Type B pancreatic cell (in vitro differentiated cells): ENCODE measurements at regions not wholly inside any gene's neighbourhood (a gene's known extent, or its start where the extent isn't known, plus 50 kb on each side); places are given as distances from the start of the nearest gene placed in this dataset.
"Not testable (repeated sequence)": the region's sequence is repeated elsewhere in the genome, so short reads cannot be mapped to it uniquely, and the experiment has no call there.

Source experiments
- DNase-seq: peaks from one replicate; pipeline ENCODE4 v3.0.0; 2021; ENCODE audit warnings: mixed read lengths; ENCODE audit not compliant: unreplicated experiment; ENCODE audit errors: extremely low spot score
- H3K27ac Mint-ChIP-seq: 2 replicates; pipeline ENCODE4 v1.8.0; 2021; ENCODE audit warnings: mild to moderate bottlenecking, mixed read lengths
- H3K27me3 Mint-ChIP-seq: 2 replicates; pipeline ENCODE4 v1.8.0; 2021; ENCODE audit warnings: mixed read lengths
- H3K36me3 Mint-ChIP-seq: 2 replicates; pipeline ENCODE4 v1.8.0; 2021; ENCODE audit warnings: mixed read lengths
- H3K4me1 Mint-ChIP-seq: one replicate; pipeline ENCODE4 v1.8.0; 2021; ENCODE audit warnings: mixed read lengths; ENCODE audit not compliant: unreplicated experiment
- H3K4me3 Mint-ChIP-seq: 2 replicates; pipeline ENCODE4 v1.8.0; 2021; ENCODE audit warnings: mild to moderate bottlenecking, mixed read lengths
- H3K9me3 Mint-ChIP-seq: 2 replicates; pipeline ENCODE4 v1.8.0; 2021; ENCODE audit warnings: mixed read lengths
- CTCF ChIP-seq: fragments of 200-600 bp; sonication (generic); conservative IDR thresholded peaks from 2 replicates; pipeline ENCODE4 v1.5.0; 2021; ENCODE audit warnings: antibody characterized with exemption, mild to moderate bottlenecking

GRCh38 chr7:150084724-150085123 lies 211.0 kb downstream of the ATP6V0E2 start:
- not testable (repeated sequence) for DNase-seq, H3K36me3 Mint-ChIP-seq, H3K4me1 Mint-ChIP-seq, H3K27ac Mint-ChIP-seq, H3K4me3 Mint-ChIP-seq, H3K9me3 Mint-ChIP-seq
- peaks cover 19% of the 10 kb centered on the region for H3K27me3 Mint-ChIP-seq
- peak; percentile 43 for TF ChIP-seq CTCF

- peaks cover 13% of the 10 kb centered on the region for H3K27me3 Mint-ChIP-seq
- H3K4me1 Mint-ChIP-seq, H3K9me3 Mint-ChIP-seq, DNase-seq, H3K4me3 Mint-ChIP-seq, H3K36me3 Mint-ChIP-seq, H3K27ac Mint-ChIP-seq: not testable (repeated sequence)
Measured at GRCh38 chr7:150087478-150087877, 213.7 kb downstream of the ATP6V0E2 start.

GRCh38 chr7:150089139-150089538 lies 215.4 kb downstream of the ATP6V0E2 start:
- not testable (repeated sequence) for H3K4me3 Mint-ChIP-seq, H3K9me3 Mint-ChIP-seq, DNase-seq, H3K4me1 Mint-ChIP-seq, H3K27ac Mint-ChIP-seq, H3K36me3 Mint-ChIP-seq
- peaks cover 12% of the 10 kb centered on the region for H3K27me3 Mint-ChIP-seq

- not testable (repeated sequence) for H3K36me3 Mint-ChIP-seq, DNase-seq, H3K9me3 Mint-ChIP-seq, H3K27me3 Mint-ChIP-seq, H3K4me1 Mint-ChIP-seq, H3K27ac Mint-ChIP-seq, H3K4me3 Mint-ChIP-seq
Measured at GRCh38 chr7:150090776-150091175, 217.0 kb downstream of the ATP6V0E2 start.

- H3K27me3 Mint-ChIP-seq, H3K4me1 Mint-ChIP-seq, H3K27ac Mint-ChIP-seq: not testable (repeated sequence)
Measured at GRCh38 chr7:150093897-150094296, 220.1 kb downstream of the ATP6V0E2 start.

GRCh38 chr7:150096213-150096994 lies 222.6 kb downstream of the ATP6V0E2 start:
- peak overlapping the region; percentile 42 for H3K27ac Mint-ChIP-seq
- H3K9me3 Mint-ChIP-seq, H3K4me3 Mint-ChIP-seq, DNase-seq, H3K4me1 Mint-ChIP-seq, H3K27me3 Mint-ChIP-seq, H3K36me3 Mint-ChIP-seq: not testable (repeated sequence)

More at GRCh38 chr7:150093897-150094296, 220.1 kb downstream of the ATP6V0E2 start:
- not testable (repeated sequence) for H3K9me3 Mint-ChIP-seq, H3K4me3 Mint-ChIP-seq, H3K36me3 Mint-ChIP-seq, DNase-seq

GRCh38 chr7:150098592-150098991 lies 224.6 kb upstream of the LRRC61 start:
- not testable (repeated sequence) for H3K4me1 Mint-ChIP-seq
- peaks cover 11% of the 10 kb centered on the region for H3K27me3 Mint-ChIP-seq

GRCh38 chr7:150101282-150101681 lies 221.9 kb upstream of the LRRC61 start:
- H3K27ac Mint-ChIP-seq, H3K4me3 Mint-ChIP-seq: not testable (repeated sequence)

More at GRCh38 chr7:150098592-150098991, 224.6 kb upstream of the LRRC61 start:
- not testable (repeated sequence) for H3K9me3 Mint-ChIP-seq, H3K36me3 Mint-ChIP-seq, H3K4me3 Mint-ChIP-seq, H3K27ac Mint-ChIP-seq, DNase-seq

GRCh38 chr7:150107283-150107682 lies 215.9 kb upstream of the LRRC61 start:
- H3K36me3 Mint-ChIP-seq, H3K27me3 Mint-ChIP-seq, H3K27ac Mint-ChIP-seq, H3K4me3 Mint-ChIP-seq, DNase-seq, H3K4me1 Mint-ChIP-seq, H3K9me3 Mint-ChIP-seq: not testable (repeated sequence)

More at GRCh38 chr7:150101282-150101681, 221.9 kb upstream of the LRRC61 start:
- not testable (repeated sequence) for DNase-seq, H3K9me3 Mint-ChIP-seq, H3K36me3 Mint-ChIP-seq, H3K4me1 Mint-ChIP-seq
- peaks cover 11% of the 10 kb centered on the region for H3K27me3 Mint-ChIP-seq

- not testable (repeated sequence) for H3K9me3 Mint-ChIP-seq, H3K4me1 Mint-ChIP-seq, H3K4me3 Mint-ChIP-seq, DNase-seq, H3K27ac Mint-ChIP-seq, H3K36me3 Mint-ChIP-seq
- peaks cover 16% of the 10 kb centered on the region for H3K27me3 Mint-ChIP-seq
Measured at GRCh38 chr7:150110375-150110820, 212.8 kb upstream of the LRRC61 start.

- not testable (repeated sequence) for DNase-seq, H3K4me1 Mint-ChIP-seq, H3K4me3 Mint-ChIP-seq, H3K27ac Mint-ChIP-seq, H3K9me3 Mint-ChIP-seq, H3K36me3 Mint-ChIP-seq
- H3K27me3 Mint-ChIP-seq = peaks cover 18% of the 10 kb centered on the region
Measured at GRCh38 chr7:150110882-150111281, 212.3 kb upstream of the LRRC61 start.

- not testable (repeated sequence) for DNase-seq, H3K4me1 Mint-ChIP-seq, H3K36me3 Mint-ChIP-seq, H3K4me3 Mint-ChIP-seq, H3K9me3 Mint-ChIP-seq, H3K27ac Mint-ChIP-seq
- peaks cover 18% of the 10 kb centered on the region for H3K27me3 Mint-ChIP-seq
Measured at GRCh38 chr7:150111373-150112139, 211.6 kb upstream of the LRRC61 start.

GRCh38 chr7:150113301-150113700 lies 209.9 kb upstream of the LRRC61 start:
- not testable (repeated sequence) for DNase-seq, H3K36me3 Mint-ChIP-seq, H3K4me3 Mint-ChIP-seq, H3K4me1 Mint-ChIP-seq, H3K9me3 Mint-ChIP-seq, H3K27ac Mint-ChIP-seq
- H3K27me3 Mint-ChIP-seq = peaks cover 16% of the 10 kb centered on the region
